H9 (cell line): ENCODE measurements at regions not wholly inside any gene's neighbourhood (a gene's known extent, or its start where the extent isn't known, plus 50 kb on each side); places are given as distances from the start of the nearest gene placed in this dataset.

Experiments
- DNase-seq: peaks from one replicate; pipeline ENCODE4 v3.0.0-alpha.2; 2017
- H2AFZ ChIP-seq: one replicate; pipeline ENCODE4 v1.6.1; 2013; ENCODE audit warnings: mild to moderate bottlenecking, low read length, control low read depth, moderate library complexity
- H2AK5ac ChIP-seq: 2 replicates; pipeline ENCODE4 v1.6.1; 2013; ENCODE audit warnings: low read length, control low read depth, mixed read lengths; ENCODE audit not compliant: insufficient read length
- H2BK120ac ChIP-seq: one replicate; pipeline ENCODE4 v1.6.1; 2013; ENCODE audit warnings: low read depth, mild to moderate bottlenecking, low read length, control low read depth, inconsistent platforms; ENCODE audit not compliant: poor library complexity, severe bottlenecking
- H2BK12ac ChIP-seq: 2 replicates; pipeline ENCODE4 v1.6.1; 2013; ENCODE audit warnings: low read length, control low read depth, mixed read lengths, low read depth; ENCODE audit not compliant: insufficient read length
- H2BK15ac ChIP-seq: 2 replicates; pipeline ENCODE4 v1.6.1; 2013; ENCODE audit warnings: low read depth, low read length, control low read depth
- H2BK20ac ChIP-seq: one replicate; pipeline ENCODE4 v1.6.1; 2013; ENCODE audit warnings: low read depth, mild to moderate bottlenecking, low read length, control low read depth, inconsistent platforms; ENCODE audit not compliant: poor library complexity, severe bottlenecking
- H2BK5ac ChIP-seq: 2 replicates; pipeline ENCODE4 v1.6.1; 2013; ENCODE audit warnings: low read length, control low read depth, mixed read lengths; ENCODE audit not compliant: insufficient read length
- H3K14ac ChIP-seq: 2 replicates; pipeline ENCODE4 v1.6.1; 2013; ENCODE audit warnings: low read length, control low read depth; ENCODE audit not compliant: insufficient read depth
- H3K18ac ChIP-seq: 2 replicates; pipeline ENCODE4 v1.6.1; 2013; ENCODE audit warnings: low read depth, mild to moderate bottlenecking, mixed read lengths, low read length, control low read depth; ENCODE audit not compliant: insufficient read length
- H3K23ac ChIP-seq: 2 replicates; pipeline ENCODE4 v1.6.1; 2013; ENCODE audit warnings: low read length, control low read depth, mixed read lengths, low read depth; ENCODE audit not compliant: insufficient read length
- H3K23me2 ChIP-seq: 2 replicates; pipeline ENCODE4 v1.6.1; 2013; ENCODE audit warnings: low read depth, mild to moderate bottlenecking, mixed read lengths, low read length, control low read depth; ENCODE audit not compliant: insufficient read length, poor library complexity, severe bottlenecking
- H3K27ac ChIP-seq: 2 replicates; pipeline ENCODE4 v1.5.1; 2013; ENCODE audit warnings: low read length, control low read depth, mixed read lengths, low read depth; ENCODE audit not compliant: insufficient read length
- H3K27me3 ChIP-seq: 2 replicates; pipeline ENCODE4 v1.6.1; 2013; ENCODE audit warnings: low read length, control low read depth, inconsistent platforms; ENCODE audit not compliant: insufficient read depth
- H3K4ac ChIP-seq: 2 replicates; pipeline ENCODE4 v1.6.1; 2013; ENCODE audit warnings: low read depth, mild to moderate bottlenecking, control low read depth, inconsistent platforms, low read length, moderate library complexity
- H3K4me1 ChIP-seq: 2 replicates; pipeline ENCODE4 v1.6.1; 2013; ENCODE audit warnings: low read length, control low read depth, inconsistent platforms; ENCODE audit not compliant: insufficient read depth
- H3K4me2 ChIP-seq: 2 replicates; pipeline ENCODE4 v1.6.1; 2013; ENCODE audit warnings: low read length, control low read depth, mixed read lengths; ENCODE audit not compliant: insufficient read length, insufficient read depth
- H3K56ac ChIP-seq: 2 replicates; pipeline ENCODE4 v1.6.1; 2013; ENCODE audit warnings: low read depth, mild to moderate bottlenecking, mixed read lengths, low read length, control low read depth; ENCODE audit not compliant: insufficient read length
- H3K79me1 ChIP-seq: 2 replicates; pipeline ENCODE4 v1.6.1; 2013; ENCODE audit warnings: low read depth, mild to moderate bottlenecking, moderate library complexity, low read length, control low read depth, inconsistent platforms; ENCODE audit not compliant: insufficient read depth, poor library complexity, severe bottlenecking
- H3K79me2 ChIP-seq: 2 replicates; pipeline ENCODE4 v1.6.1; 2013; ENCODE audit warnings: low read length, control low read depth, inconsistent platforms; ENCODE audit not compliant: insufficient read depth
- H3K9ac ChIP-seq: 2 replicates; pipeline ENCODE4 v1.6.1; 2013; ENCODE audit warnings: low read length, control low read depth, mixed read lengths; ENCODE audit not compliant: insufficient read length; ENCODE audit errors: extremely low read depth
- H3K9me3 ChIP-seq: one replicate; pipeline ENCODE4 v1.6.1; 2013; ENCODE audit warnings: low read depth, low read length, inconsistent platforms; ENCODE audit not compliant: control insufficient read depth
- H3T11ph ChIP-seq: one replicate; pipeline ENCODE4 v1.6.1; 2013; ENCODE audit warnings: mild to moderate bottlenecking, low read length, control low read depth, inconsistent platforms
- H4K20me1 ChIP-seq: one replicate; pipeline ENCODE4 v1.6.1; 2013; ENCODE audit not compliant: control insufficient read depth, insufficient read length, insufficient read depth
- H4K5ac ChIP-seq: 2 replicates; pipeline ENCODE4 v1.6.1; 2013; ENCODE audit warnings: low read depth, mild to moderate bottlenecking, mixed read lengths, low read length, control low read depth; ENCODE audit not compliant: insufficient read length
- H4K8ac ChIP-seq: replicated peaks from 2 replicates; pipeline ENCODE4 v1.6.1; 2013; ENCODE audit warnings: low read length, control low read depth, mixed read lengths, low read depth; ENCODE audit not compliant: insufficient read length
- H4K91ac ChIP-seq: 2 replicates; pipeline ENCODE4 v1.6.1; 2013; ENCODE audit warnings: low read depth, mild to moderate bottlenecking, moderate library complexity, mixed read lengths, low read length, control low read depth; ENCODE audit not compliant: insufficient read length
- H3K27ac Mint-ChIP-seq, 3 experiments: 2 replicates in 2 of 3; 3 replicates in 1 of 3; pipeline ENCODE4 v1.8.0; 2020 to 2021; ENCODE audit warnings: mixed read lengths in 3 of 3, mild to moderate bottlenecking in 1 of 3, moderate library complexity in 1 of 3
- H3K27me3 Mint-ChIP-seq: 2 replicates; pipeline ENCODE4 v1.8.0; 2021; ENCODE audit warnings: low read depth, mild to moderate bottlenecking, moderate library complexity, mixed read lengths
- H3K36me3 Mint-ChIP-seq, 3 experiments: 2 replicates in 2 of 3; 3 replicates in 1 of 3; pipeline ENCODE4 v1.8.0; 2020 to 2021; ENCODE audit warnings: low read depth in 3 of 3, mixed read lengths in 3 of 3; ENCODE audit not compliant: insufficient read depth in 1 of 3
- H3K4me1 Mint-ChIP-seq, 2 experiments: 2 replicates each; pipeline ENCODE4 v1.8.0; 2020; ENCODE audit warnings: mixed read lengths in 2 of 2
- H3K4me3 Mint-ChIP-seq, 2 experiments: 2 replicates in 1 of 2; 3 replicates in 1 of 2; pipeline ENCODE4 v1.8.0; 2020 to 2021; ENCODE audit warnings: mild to moderate bottlenecking in 2 of 2, mixed read lengths in 2 of 2, moderate library complexity in 1 of 2
- H3K9me3 Mint-ChIP-seq, 2 experiments: 2 replicates in 1 of 2; 3 replicates in 1 of 2; pipeline ENCODE4 v1.8.0; 2020; ENCODE audit warnings: mild to moderate bottlenecking in 2 of 2, mixed read lengths in 2 of 2, moderate library complexity in 1 of 2
- CTCF ChIP-seq: fragments of 200-600 bp; sonication (generic); conservative IDR thresholded peaks from 3 replicates; pipeline ENCODE4 v1.8.0; 2021; ENCODE audit warnings: antibody characterized with exemption, mild to moderate bottlenecking
- WGBS: extraction: QIAGEN DNeasy Blood & Tissue Kit; methylation state at CpG from one replicate; pipeline ENCODE4 v1.1.7; 2013; ENCODE audit warnings: missing lambda C conversion rate, low lambda C conversion rate, mixed read lengths; ENCODE audit not compliant: insufficient read length; ENCODE audit errors: extremely low coverage; 5-methylcytosine and 5-hydroxymethylcytosine counted together

GRCh38 chr6:20014508-20014907 is 177.3 kb downstream of the ID4 start:
- H2BK12ac ChIP-seq: no peak overlapping the region
- no peak overlapping the region for H2AFZ ChIP-seq
- no peaks in the 10 kb centered on the region for H3K23me2 ChIP-seq
- H3K27ac Mint-ChIP-seq: no peak overlapping the region
- H3K23ac ChIP-seq: no peak overlapping the region
- H3K27me3 ChIP-seq: no peaks in the 10 kb centered on the region
- H3K4ac ChIP-seq: no peak overlapping the region
- H3T11ph ChIP-seq: no peak overlapping the region
- H3K9ac ChIP-seq: no peak overlapping the region
- no peaks in the 10 kb centered on the region for H4K20me1 ChIP-seq
- H3K18ac ChIP-seq: no peak overlapping the region
- no peak overlapping the region for H2AK5ac ChIP-seq
- no peak overlapping the region for H2BK20ac ChIP-seq
- H2BK5ac ChIP-seq: no peak overlapping the region
- no peak overlapping the region for H2BK120ac ChIP-seq
- no peak overlapping the region for H2BK15ac ChIP-seq
- H3K14ac ChIP-seq: no peak overlapping the region
- no peaks in the 10 kb centered on the region for H3K36me3 Mint-ChIP-seq
- H3K4me3 Mint-ChIP-seq: no peak overlapping the region
- peaks cover 15% of the 10 kb centered on the region in 2 experiments for H3K4me1 Mint-ChIP-seq
- no peak overlapping the region for H3K27ac ChIP-seq
- TF ChIP-seq CTCF: no peak
- H4K5ac ChIP-seq: no peak overlapping the region
- H3K56ac ChIP-seq: no peak overlapping the region
- no peaks in the 10 kb centered on the region for H3K79me1 ChIP-seq
- no peaks in the 10 kb centered on the region for H3K9me3 ChIP-seq
- no peak for DNase-seq
- no peak overlapping the region for H3K4me2 ChIP-seq
- peaks cover 4% of the 10 kb centered on the region; the same call in 1 of the 2 replicates for H3K4me1 ChIP-seq
- no peaks in the 10 kb centered on the region for H3K79me2 ChIP-seq
- no peak overlapping the region for H4K91ac ChIP-seq
- no peaks in the 10 kb centered on the region for H3K9me3 Mint-ChIP-seq
- no CpG with 5 or more reads among the region's 1 CpG for WGBS
- no peak overlapping the region for H4K8ac ChIP-seq
- peaks cover 3% of the 10 kb centered on the region; the same call in 1 of the 2 replicates for H3K27me3 Mint-ChIP-seq
